ENCODE measurements at regions not wholly inside any gene's neighbourhood (a gene's known extent, or its start where the extent isn't known, plus 50 kb on each side); places are given as distances from the start of the nearest gene placed in this dataset.
"Not testable (repeated sequence)": the region's sequence is repeated elsewhere in the genome, so short reads cannot be mapped to it uniquely, and the experiment has no call there.

- DNase-seq (ENCODE audit: extremely low read depth in 1 of 11, low read depth in 9 of 11, low spot score in 4 of 11) = no peak
Measured at GRCh38 chr2:149686136-149687051, 98.8 kb upstream of the MMADHC start.

- not testable (repeated sequence) for DNase-seq (ENCODE audit: extremely low read depth in 1 of 11, low read depth in 9 of 11, low spot score in 4 of 11)
Measured at GRCh38 chr2:149685401-149685800, 97.8 kb upstream of the MMADHC start.

- no peak for DNase-seq (ENCODE audit: extremely low read depth in 1 of 11, low read depth in 9 of 11, low spot score in 4 of 11)
Measured at GRCh38 chr2:149679286-149679685, 91.7 kb upstream of the MMADHC start.

- DNase-seq (ENCODE audit: extremely low read depth in 1 of 11, low read depth in 9 of 11, low spot score in 4 of 11) = peak in 2 of 11 donors; percentile 2 to 16
Measured at GRCh38 chr2:149677416-149677815, 89.8 kb upstream of the MMADHC start.

- DNase-seq (ENCODE audit: extremely low read depth in 1 of 11, low read depth in 9 of 11, low spot score in 4 of 11) = no peak
Measured at GRCh38 chr2:149670086-149670485, 82.5 kb upstream of the MMADHC start.

GRCh38 chr2:149666809-149667320, 79.3 kb upstream of the MMADHC start:
- no peak for DNase-seq (ENCODE audit: extremely low read depth in 1 of 11, low read depth in 9 of 11, low spot score in 4 of 11)

GRCh38 chr2:149664896-149665295, 77.3 kb upstream of the MMADHC start:
- no peak for DNase-seq (ENCODE audit: extremely low read depth in 1 of 11, low read depth in 9 of 11, low spot score in 4 of 11)

GRCh38 chr2:149662556-149662955, 75.0 kb upstream of the MMADHC start:
- no peak for DNase-seq (ENCODE audit: extremely low read depth in 1 of 11, low read depth in 9 of 11, low spot score in 4 of 11)

- no peak for DNase-seq (ENCODE audit: extremely low read depth in 1 of 11, low read depth in 9 of 11, low spot score in 4 of 11)
Measured at GRCh38 chr2:149661844-149662243, 74.3 kb upstream of the MMADHC start.

- DNase-seq (ENCODE audit: extremely low read depth in 1 of 11, low read depth in 9 of 11, low spot score in 4 of 11) = no peak
Measured at GRCh38 chr2:149658553-149658952, 71.0 kb upstream of the MMADHC start.

GRCh38 chr2:149657401-149658040, 69.9 kb upstream of the MMADHC start:
- no peak for DNase-seq (ENCODE audit: extremely low read depth in 1 of 11, low read depth in 9 of 11, low spot score in 4 of 11)

GRCh38 chr2:149656996-149657395, 69.4 kb upstream of the MMADHC start:
- DNase-seq (ENCODE audit: extremely low read depth in 1 of 11, low read depth in 9 of 11, low spot score in 4 of 11) = no peak

GRCh38 chr2:149653831-149654445, 66.4 kb upstream of the MMADHC start:
- no peak for DNase-seq (ENCODE audit: extremely low read depth in 1 of 11, low read depth in 9 of 11, low spot score in 4 of 11)

GRCh38 chr2:149652926-149653325, 65.4 kb upstream of the MMADHC start:
- DNase-seq (ENCODE audit: extremely low read depth in 1 of 11, low read depth in 9 of 11, low spot score in 4 of 11) = no peak

GRCh38 chr2:149652526-149652925, 65.0 kb upstream of the MMADHC start:
- no peak for DNase-seq (ENCODE audit: extremely low read depth in 1 of 11, low read depth in 9 of 11, low spot score in 4 of 11)

GRCh38 chr2:149651229-149651628, 63.7 kb upstream of the MMADHC start:
- no peak for DNase-seq (ENCODE audit: extremely low read depth in 1 of 11, low read depth in 9 of 11, low spot score in 4 of 11)

- no peak for DNase-seq (ENCODE audit: extremely low read depth in 1 of 11, low read depth in 9 of 11, low spot score in 4 of 11)
Measured at GRCh38 chr2:149650006-149650405, 62.4 kb upstream of the MMADHC start.

GRCh38 chr2:149648282-149649030, 60.9 kb upstream of the MMADHC start:
- no peak for DNase-seq (ENCODE audit: extremely low read depth in 1 of 11, low read depth in 9 of 11, low spot score in 4 of 11)

GRCh38 chr2:149645391-149645790, 57.8 kb upstream of the MMADHC start:
- peak in 2 of 11 donors; percentile 5 to 9 for DNase-seq (ENCODE audit: extremely low read depth in 1 of 11, low read depth in 9 of 11, low spot score in 4 of 11)

Measured in renal cortex interstitium (tissue), 11 donors.